Activated CD8-positive, alpha-beta memory T cell treated with anti-CD3 and anti-CD28 coated beads, Interleukin-2, amount 50 U/mL, for 48 hours (primary cell): ENCODE measurements at regions not wholly inside any gene's neighbourhood (a gene's known extent, or its start where the extent isn't known, plus 50 kb on each side); places are given as distances from the start of the nearest gene placed in this dataset.
"Not testable (repeated sequence)": the region's sequence is repeated elsewhere in the genome, so short reads cannot be mapped to it uniquely, and the experiment has no call there.

Experiments used
- DNase-seq: peaks from one replicate; pipeline ENCODE4 v3.0.0-alpha.2; 2020

GRCh38 chr13:19061278-19061677 lies 120.3 kb downstream of the TUBA3C start:
- no peak for DNase-seq

- DNase-seq, result no peak
Observed at GRCh38 chr13:19060311-19061002, 121.2 kb downstream of the TUBA3C start.

GRCh38 chr13:19059016-19059780 lies 122.4 kb downstream of the TUBA3C start:
- DNase-seq, result no peak

DNA sequence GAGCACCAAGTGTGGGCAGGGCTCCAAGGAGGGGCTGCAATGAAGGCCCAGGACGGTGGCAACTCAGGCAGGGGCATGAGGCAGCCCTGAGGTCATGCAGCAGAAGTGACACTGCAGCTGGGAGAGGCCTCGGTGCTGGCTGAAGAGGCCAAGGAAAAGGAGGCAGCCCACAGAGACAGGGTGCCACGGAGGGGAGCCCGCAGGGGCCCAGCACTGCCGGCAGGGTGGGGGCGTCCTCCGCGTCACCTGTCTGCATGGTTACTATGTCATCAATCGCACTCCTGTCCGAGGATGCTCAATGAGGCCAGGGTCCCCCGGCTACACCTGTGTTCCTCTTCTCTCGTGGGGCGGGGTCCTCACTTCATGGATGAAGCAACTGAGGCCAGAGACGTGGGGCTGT lies 123.1 kb downstream of the TUBA3C start:
- DNase-seq, result no peak

GRCh38 chr13:19057588-19058340 lies 123.9 kb downstream of the TUBA3C start:
- DNase-seq, result no peak

- DNase-seq, result no peak
Observed at GRCh38 chr13:19056984-19057490, 124.6 kb downstream of the TUBA3C start.

- DNase-seq, result no peak
Observed at GRCh38 chr13:19056355-19056880, 125.2 kb downstream of the TUBA3C start.

DNA sequence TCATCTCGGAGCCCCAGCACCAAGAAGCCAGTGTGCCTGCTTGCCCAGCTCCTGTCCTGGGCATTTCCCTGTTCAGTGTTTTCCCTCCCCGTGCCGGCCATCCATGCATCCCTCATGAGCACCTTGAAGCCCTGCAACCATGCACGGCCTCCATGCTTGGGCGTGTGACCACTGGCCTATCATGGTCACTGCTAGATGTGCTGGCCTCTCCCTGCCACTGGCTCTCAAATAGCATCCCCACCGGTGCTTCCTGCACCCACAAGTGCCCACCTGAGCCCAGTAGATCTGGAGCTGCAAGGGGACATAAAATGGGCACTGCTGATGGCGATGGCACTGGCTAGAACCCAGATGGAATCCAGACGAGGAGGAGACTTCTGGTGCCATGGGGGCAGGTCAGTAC lies 126.0 kb downstream of the TUBA3C start:
- no peak for DNase-seq

DNA sequence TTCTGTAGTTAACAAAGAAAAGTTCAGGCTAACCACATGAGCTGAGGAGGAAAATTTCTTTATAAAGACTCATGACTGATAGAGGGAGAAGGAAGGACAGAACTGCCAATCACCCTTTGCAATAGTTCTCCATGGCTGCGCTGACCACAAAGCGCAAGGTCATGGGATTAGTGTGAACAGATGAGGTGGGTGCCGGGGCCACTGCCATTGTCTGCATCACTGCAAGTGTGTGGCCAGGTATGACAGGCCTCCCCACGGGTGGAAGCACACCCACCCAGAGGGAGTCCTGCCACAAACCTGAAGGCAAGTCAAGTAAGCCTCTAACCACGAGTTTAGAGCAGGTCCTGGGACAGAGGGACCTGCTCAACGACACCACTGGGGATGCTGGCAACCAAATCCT lies 128.1 kb downstream of the TUBA3C start:
- DNase-seq, result no peak

DNA sequence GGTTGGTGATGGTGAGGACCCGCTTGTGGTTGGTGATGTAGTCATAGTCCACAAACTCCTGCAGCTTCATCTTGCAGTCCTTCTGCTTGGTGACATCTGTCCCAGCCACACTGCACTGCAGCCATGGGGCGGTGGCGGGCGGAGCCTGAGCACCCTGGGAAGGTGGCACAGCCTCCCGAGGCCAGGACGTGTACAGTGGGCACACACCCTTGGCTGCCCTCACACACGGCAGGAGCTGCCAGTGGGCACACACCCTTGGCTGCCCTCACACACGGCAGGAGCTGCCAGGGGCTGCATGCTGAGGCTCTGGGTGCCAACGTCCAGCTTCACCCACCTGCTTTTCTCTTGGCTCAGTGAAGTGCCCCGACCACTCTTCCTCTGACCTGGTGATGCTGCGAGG lies 128.7 kb downstream of the TUBA3C start:
- no peak for DNase-seq

GRCh38 chr13:19052180-19052579 lies 129.4 kb downstream of the TUBA3C start:
- DNase-seq, result no peak

- no peak for DNase-seq
Observed at GRCh38 chr13:19050901-19051300, 130.7 kb downstream of the TUBA3C start.

DNA sequence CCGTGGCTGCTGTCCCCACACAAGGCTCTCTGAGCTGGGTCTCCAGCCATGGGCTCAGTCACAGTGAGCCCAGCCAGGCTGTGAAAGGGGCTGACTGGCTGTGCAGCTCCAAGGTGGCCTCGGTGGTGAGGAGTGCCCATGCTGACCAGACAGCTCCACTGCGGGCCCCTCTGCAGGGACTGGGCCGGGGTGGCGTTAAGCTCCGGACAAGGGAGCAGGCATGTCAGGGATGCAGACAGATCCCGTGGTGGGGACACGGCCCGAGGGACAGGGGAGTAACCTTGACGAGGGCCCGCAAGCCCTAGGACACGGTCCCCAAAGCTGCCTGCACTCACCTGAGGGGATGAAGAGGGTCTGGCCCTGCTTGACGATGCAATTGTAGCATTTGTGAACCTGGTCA lies 132.0 kb downstream of the TUBA3C start:
- DNase-seq, result not testable (repeated sequence)

GRCh38 chr13:19048381-19048780 lies 133.2 kb downstream of the TUBA3C start:
- no peak for DNase-seq

DNA sequence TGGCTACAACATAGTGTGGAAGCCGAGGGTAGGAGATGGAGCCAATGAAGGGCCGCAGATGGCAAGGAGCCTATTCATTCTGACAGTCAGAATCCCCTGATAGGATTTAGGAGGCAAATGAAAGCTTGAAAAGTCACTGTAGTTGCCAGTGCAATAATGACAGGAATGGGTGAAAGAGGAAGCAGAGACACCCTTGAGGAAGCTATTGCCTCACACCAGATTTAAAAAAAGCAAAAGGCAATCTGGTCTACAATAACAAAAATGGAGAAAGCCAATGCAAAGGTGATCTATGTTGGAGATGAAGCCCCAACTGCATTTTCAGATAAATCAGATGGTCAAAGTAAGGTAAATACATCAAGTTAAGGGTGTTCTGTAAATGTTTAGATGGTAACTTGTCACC lies 158.5 kb downstream of the TUBA3C start:
- no peak for DNase-seq

GRCh38 chr13:19020988-19021387 lies 160.6 kb downstream of the TUBA3C start:
- no peak for DNase-seq

DNA sequence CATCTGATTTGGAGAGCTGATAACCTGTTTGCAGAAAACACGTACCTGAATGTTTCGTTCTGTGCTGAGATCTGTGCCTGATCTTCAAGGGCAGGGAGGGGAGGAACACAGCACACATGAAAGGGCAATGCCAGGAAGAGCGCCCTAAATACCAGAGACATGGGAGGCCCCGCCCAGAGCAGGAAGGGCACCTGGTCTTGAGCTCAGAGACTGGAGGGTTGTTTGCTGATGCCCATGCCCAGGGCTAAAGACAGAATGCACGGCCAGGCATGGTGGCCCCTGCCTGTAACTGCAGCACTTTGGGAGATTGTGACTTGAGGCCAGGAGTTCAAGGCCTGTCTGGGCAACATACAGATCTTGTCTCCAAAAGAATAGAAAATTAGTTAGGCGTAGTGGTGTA lies 183.2 kb downstream of the TUBA3C start:
- DNase-seq, result no peak

DNA sequence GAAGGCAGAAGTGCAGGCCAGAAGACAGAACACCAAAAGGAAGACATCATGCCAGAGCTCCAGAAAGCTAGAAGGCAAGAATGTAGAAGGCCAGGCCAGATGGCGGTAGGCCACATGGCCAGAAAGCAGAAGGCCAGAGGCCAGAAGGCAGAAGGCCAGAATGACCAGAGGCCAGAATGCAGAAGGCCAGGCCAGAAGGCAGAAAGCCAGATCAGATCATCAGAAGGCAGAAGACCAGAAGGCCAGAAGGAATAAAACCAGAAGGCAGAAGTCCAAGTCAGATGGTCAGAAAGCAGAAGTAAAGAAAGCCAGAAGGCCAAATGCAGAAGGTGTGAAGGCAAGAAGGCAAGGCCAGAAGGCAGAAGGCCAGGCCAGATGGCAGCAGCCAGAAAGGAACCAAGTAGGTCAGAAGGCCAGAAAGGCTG lies 185.0 kb downstream of the TUBA3C start:
- DNase-seq, result no peak

DNA sequence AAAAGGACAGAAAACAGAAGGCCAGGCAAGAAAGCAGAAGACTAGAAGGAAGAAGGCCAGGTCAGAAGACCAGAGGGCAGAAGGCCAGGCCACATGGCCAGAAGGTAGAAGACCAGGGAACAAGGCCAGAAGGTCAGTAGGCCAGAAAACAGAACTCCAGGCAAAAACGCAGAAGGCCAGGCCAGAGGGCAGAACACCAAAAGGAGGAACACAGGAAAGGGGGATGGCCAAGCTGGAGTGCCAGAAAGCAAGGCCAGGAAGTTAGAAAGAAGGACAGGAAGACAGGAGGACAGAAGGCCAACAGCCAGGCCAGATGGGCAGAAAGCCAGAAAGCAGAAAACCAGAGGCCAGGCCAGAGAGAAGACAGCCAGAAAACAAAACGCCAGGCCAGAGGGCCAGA lies 185.4 kb downstream of the TUBA3C start:
- DNase-seq, result no peak

- no peak for DNase-seq
Observed at GRCh38 chr13:18995259-18995873, 186.3 kb downstream of the TUBA3C start.

- no peak for DNase-seq
Observed at GRCh38 chr13:18993884-18994660, 187.6 kb downstream of the TUBA3C start.

GRCh38 chr13:18992791-18993190 lies 188.8 kb downstream of the TUBA3C start:
- DNase-seq, result no peak
